ENCODE measurements at regions not wholly inside any gene's neighbourhood (a gene's known extent, or its start where the extent isn't known, plus 50 kb on each side); places are given as distances from the start of the nearest gene placed in this dataset.
"Not testable (repeated sequence)": the region's sequence is repeated elsewhere in the genome, so short reads cannot be mapped to it uniquely, and the experiment has no call there.

- peaks cover 14% of the 10 kb centered on the region for H3K27me3 Mint-ChIP-seq (ENCODE audit: low read depth)
- not testable (repeated sequence) for H3K27ac Mint-ChIP-seq; H3K4me1 Mint-ChIP-seq (ENCODE audit: low read depth); H3K9me3 Mint-ChIP-seq; H3K36me3 Mint-ChIP-seq (ENCODE audit: low read depth); H3K4me3 Mint-ChIP-seq
These were observed 74.0 kb upstream of the THOC3 start for GRCh38 chr5:176042020-176042658.

- H3K36me3 Mint-ChIP-seq (ENCODE audit: low read depth); H3K4me1 Mint-ChIP-seq (ENCODE audit: low read depth); H3K27me3 Mint-ChIP-seq (ENCODE audit: low read depth); H3K27ac Mint-ChIP-seq; H3K4me3 Mint-ChIP-seq; H3K9me3 Mint-ChIP-seq: not testable (repeated sequence)
These were observed 75.2 kb upstream of the THOC3 start for GRCh38 chr5:176043252-176043829.

GRCh38 chr5:176043986-176044385 is 75.9 kb upstream of the THOC3 start:
- not testable (repeated sequence) for H3K36me3 Mint-ChIP-seq (ENCODE audit: low read depth); H3K9me3 Mint-ChIP-seq; H3K4me1 Mint-ChIP-seq (ENCODE audit: low read depth); H3K4me3 Mint-ChIP-seq; H3K27ac Mint-ChIP-seq; H3K27me3 Mint-ChIP-seq (ENCODE audit: low read depth)

- not testable (repeated sequence) for H3K36me3 Mint-ChIP-seq (ENCODE audit: low read depth); H3K4me1 Mint-ChIP-seq (ENCODE audit: low read depth); H3K4me3 Mint-ChIP-seq; H3K27me3 Mint-ChIP-seq (ENCODE audit: low read depth); H3K9me3 Mint-ChIP-seq; H3K27ac Mint-ChIP-seq
These were observed 76.3 kb upstream of the THOC3 start for GRCh38 chr5:176044431-176044830.

DNA sequence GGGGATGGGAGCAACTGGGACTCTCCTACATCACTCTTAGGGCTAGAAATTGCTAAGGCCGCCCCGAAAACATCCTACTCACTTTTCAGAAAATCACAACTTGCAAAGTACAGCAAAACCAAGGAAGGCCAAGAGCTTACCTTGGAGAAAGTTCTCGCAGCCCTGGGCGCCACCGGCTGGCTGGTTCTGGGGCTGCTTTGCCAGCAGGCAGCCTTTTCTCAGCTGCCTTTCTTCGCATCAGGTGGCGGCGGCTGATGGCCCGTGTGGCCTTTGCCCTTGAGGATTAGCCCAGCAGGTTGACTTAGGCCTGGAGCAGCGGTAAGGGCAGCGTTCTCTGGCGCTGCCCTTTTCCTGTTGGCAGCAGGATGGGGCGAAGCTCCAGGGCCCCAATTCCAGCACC is 77.3 kb upstream of the THOC3 start:
- H3K27me3 Mint-ChIP-seq (ENCODE audit: low read depth); H3K27ac Mint-ChIP-seq; H3K4me3 Mint-ChIP-seq; H3K9me3 Mint-ChIP-seq; H3K36me3 Mint-ChIP-seq (ENCODE audit: low read depth); H3K4me1 Mint-ChIP-seq (ENCODE audit: low read depth): not testable (repeated sequence)

GRCh38 chr5:176048671-176049070 is 80.6 kb upstream of the THOC3 start:
- H3K36me3 Mint-ChIP-seq (ENCODE audit: low read depth); H3K27ac Mint-ChIP-seq; H3K4me3 Mint-ChIP-seq: not testable (repeated sequence)

GRCh38 chr5:176060472-176061268 is 92.6 kb upstream of the THOC3 start:
- H3K4me1 Mint-ChIP-seq (ENCODE audit: low read depth); H3K4me3 Mint-ChIP-seq; H3K27ac Mint-ChIP-seq; H3K9me3 Mint-ChIP-seq; H3K27me3 Mint-ChIP-seq (ENCODE audit: low read depth); H3K36me3 Mint-ChIP-seq (ENCODE audit: low read depth): not testable (repeated sequence)

More at GRCh38 chr5:176048671-176049070, 80.6 kb upstream of the THOC3 start:
- H3K27me3 Mint-ChIP-seq (ENCODE audit: low read depth); H3K9me3 Mint-ChIP-seq; H3K4me1 Mint-ChIP-seq (ENCODE audit: low read depth): not testable (repeated sequence)

DNA sequence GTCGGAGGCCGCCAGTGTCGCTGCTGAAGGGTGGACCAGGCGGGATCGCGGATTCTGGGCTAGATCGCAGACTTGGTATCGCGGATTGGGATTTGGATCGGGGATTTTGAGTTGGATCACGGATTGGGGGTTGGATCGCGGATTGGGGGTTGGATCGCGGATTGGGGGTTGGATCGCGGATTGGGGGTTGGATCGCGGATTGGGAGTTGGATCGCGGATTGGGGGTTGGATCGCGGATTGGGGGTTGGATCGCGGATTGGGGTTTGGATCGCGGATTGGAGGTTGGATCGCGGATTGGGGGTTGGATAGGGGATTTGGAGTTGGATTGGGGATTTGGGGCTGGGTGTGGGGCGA is 93.1 kb upstream of the THOC3 start:
- H3K9me3 Mint-ChIP-seq; H3K27me3 Mint-ChIP-seq (ENCODE audit: low read depth); H3K27ac Mint-ChIP-seq; H3K4me3 Mint-ChIP-seq; H3K4me1 Mint-ChIP-seq (ENCODE audit: low read depth); H3K36me3 Mint-ChIP-seq (ENCODE audit: low read depth): not testable (repeated sequence)

DNA sequence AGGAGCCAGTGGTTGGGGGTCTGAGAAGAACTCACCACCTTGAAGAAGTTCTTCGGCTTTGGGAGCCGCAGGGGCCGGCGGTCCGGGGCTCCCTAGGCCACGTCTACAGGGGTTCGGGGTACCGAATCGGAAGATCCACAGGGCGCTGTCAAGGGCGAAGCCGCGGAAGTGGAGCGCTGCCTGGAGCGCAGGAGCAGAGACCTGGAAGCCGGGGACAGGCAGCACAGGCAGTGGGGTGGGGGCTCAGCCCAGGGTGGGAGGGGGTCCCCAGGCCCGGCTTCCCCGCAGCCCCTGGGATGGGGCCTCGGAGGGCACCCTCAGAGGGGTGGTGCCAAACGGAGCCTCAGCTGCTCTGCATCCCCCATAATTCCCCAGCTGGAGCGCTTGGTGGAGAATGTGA is 93.5 kb upstream of the THOC3 start:
- not testable (repeated sequence) for H3K9me3 Mint-ChIP-seq; H3K4me1 Mint-ChIP-seq (ENCODE audit: low read depth); H3K27me3 Mint-ChIP-seq (ENCODE audit: low read depth); H3K27ac Mint-ChIP-seq; H3K36me3 Mint-ChIP-seq (ENCODE audit: low read depth); H3K4me3 Mint-ChIP-seq

GRCh38 chr5:176066262-176066945 is 98.3 kb upstream of the THOC3 start:
- H3K4me3 Mint-ChIP-seq; H3K9me3 Mint-ChIP-seq; H3K27ac Mint-ChIP-seq; H3K27me3 Mint-ChIP-seq (ENCODE audit: low read depth); H3K36me3 Mint-ChIP-seq (ENCODE audit: low read depth); H3K4me1 Mint-ChIP-seq (ENCODE audit: low read depth): not testable (repeated sequence)

- H3K4me3 Mint-ChIP-seq, result not testable (repeated sequence)
These were observed 99.0 kb upstream of the THOC3 start for GRCh38 chr5:176067162-176067561.

GRCh38 chr5:176067948-176068347 is 99.8 kb upstream of the THOC3 start:
- not testable (repeated sequence) for H3K27ac Mint-ChIP-seq

More at GRCh38 chr5:176067162-176067561, 99.0 kb upstream of the THOC3 start:
- H3K36me3 Mint-ChIP-seq (ENCODE audit: low read depth); H3K4me1 Mint-ChIP-seq (ENCODE audit: low read depth); H3K27ac Mint-ChIP-seq; H3K9me3 Mint-ChIP-seq; H3K27me3 Mint-ChIP-seq (ENCODE audit: low read depth): not testable (repeated sequence)

DNA sequence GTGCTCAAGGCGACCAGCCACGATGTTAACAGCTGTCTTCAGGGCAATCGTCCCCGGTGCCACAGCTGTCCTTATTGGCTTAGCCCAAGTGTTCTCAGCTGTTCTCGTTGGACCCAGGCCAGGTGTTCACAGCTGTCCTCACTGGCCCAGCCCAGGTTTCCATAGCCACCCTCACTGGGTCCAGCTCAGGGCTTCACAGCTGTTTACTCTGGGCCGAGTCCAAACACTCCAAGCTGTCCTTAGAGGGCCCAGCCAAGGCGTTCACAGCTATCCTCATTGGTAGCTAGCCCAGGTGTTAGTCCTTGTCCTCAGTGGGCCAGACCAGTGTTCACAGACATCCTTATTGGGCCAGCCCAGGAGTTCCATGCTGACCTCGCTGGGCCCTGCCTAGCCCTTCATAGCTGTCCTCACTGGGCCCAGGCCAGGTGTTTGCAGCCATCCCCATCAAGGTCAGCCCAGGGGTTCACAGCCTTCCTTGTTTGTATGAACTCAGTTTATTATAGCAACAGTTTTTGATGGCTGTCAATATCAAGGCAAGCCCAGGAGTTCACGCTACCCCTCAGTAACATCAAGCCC is 106.0 kb upstream of the THOC3 start:
- not testable (repeated sequence) for H3K36me3 Mint-ChIP-seq (ENCODE audit: low read depth); H3K9me3 Mint-ChIP-seq; H3K4me3 Mint-ChIP-seq; H3K4me1 Mint-ChIP-seq (ENCODE audit: low read depth); H3K27me3 Mint-ChIP-seq (ENCODE audit: low read depth); H3K27ac Mint-ChIP-seq

More at GRCh38 chr5:176067948-176068347, 99.8 kb upstream of the THOC3 start:
- not testable (repeated sequence) for H3K9me3 Mint-ChIP-seq; H3K27me3 Mint-ChIP-seq (ENCODE audit: low read depth); H3K4me3 Mint-ChIP-seq; H3K36me3 Mint-ChIP-seq (ENCODE audit: low read depth); H3K4me1 Mint-ChIP-seq (ENCODE audit: low read depth)

GRCh38 chr5:176083717-176084116 is 115.6 kb upstream of the THOC3 start:
- H3K36me3 Mint-ChIP-seq (ENCODE audit: low read depth); H3K27ac Mint-ChIP-seq; H3K9me3 Mint-ChIP-seq; H3K4me3 Mint-ChIP-seq; H3K27me3 Mint-ChIP-seq (ENCODE audit: low read depth); H3K4me1 Mint-ChIP-seq (ENCODE audit: low read depth): not testable (repeated sequence)

DNA sequence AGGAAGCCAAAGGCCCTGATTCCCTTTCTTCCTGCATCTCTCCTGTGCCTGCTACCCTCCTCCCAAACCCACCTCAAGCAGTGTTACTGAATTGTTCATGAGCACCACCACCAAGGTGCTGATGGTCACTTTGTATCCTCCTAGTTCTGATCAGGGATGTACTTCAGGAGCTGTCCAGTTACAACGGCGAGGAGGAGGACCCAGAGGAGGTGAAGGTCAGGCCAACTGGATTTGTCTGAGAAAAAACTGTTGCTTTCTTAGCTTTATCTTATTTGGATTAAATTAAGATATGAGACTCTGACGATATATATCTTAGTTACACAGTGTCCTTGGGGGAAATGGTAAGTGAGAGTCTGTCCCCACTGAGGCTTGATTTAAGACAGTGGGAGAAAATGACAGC is 135.0 kb upstream of the THOC3 start:
- H3K27me3 Mint-ChIP-seq (ENCODE audit: low read depth); H3K27ac Mint-ChIP-seq; H3K4me1 Mint-ChIP-seq (ENCODE audit: low read depth); H3K36me3 Mint-ChIP-seq (ENCODE audit: low read depth); H3K4me3 Mint-ChIP-seq; H3K9me3 Mint-ChIP-seq: not testable (repeated sequence)
